ENCODE measurements at regions not wholly inside any gene's neighbourhood (a gene's known extent, or its start where the extent isn't known, plus 50 kb on each side); places are given as distances from the start of the nearest gene placed in this dataset.
"Not testable (repeated sequence)": the region's sequence is repeated elsewhere in the genome, so short reads cannot be mapped to it uniquely, and the experiment has no call there.

DNA sequence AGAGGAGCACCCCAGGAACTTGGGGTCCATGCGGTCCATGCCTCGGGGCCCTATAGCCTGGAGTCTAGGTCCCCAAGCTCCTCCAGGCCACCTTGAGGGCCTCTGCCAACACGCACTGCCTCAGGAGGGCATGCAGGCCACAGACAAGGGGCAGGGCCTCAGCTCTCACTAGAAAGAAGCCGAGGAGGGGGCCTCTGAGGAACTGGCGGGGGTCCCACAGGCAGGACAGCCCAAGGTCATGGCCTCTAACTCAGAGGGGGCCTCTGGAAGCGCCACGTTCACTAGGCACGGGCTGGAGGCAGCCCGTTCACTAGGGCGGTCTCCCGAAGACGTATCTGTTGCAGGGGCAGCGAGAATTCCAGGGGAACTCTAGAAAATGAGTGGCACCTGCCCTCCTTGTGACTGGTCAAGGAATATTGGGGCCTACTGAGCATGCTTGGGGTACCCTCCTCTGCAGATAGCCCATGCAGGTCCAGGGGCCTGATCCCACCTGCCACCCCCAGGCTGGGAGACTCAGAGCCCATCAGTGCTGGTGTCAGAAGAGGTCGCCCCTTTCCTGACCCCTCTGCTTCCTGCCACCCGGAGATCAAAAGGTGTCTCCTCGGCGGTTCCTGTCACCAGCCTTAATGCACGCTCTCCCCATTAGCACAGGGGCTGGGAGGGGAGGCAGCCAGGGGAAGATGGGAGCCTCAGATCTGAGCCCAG is 86.7 kb upstream of the RET start:
- Mint-ChIP-seq H3K4me1 (no peaks in the 10 kb centered on the region), H3K36me3 (no peaks in the 10 kb centered on the region), H3K27me3 (peaks cover 1% of the 10 kb centered on the region), H3K9me3 (no peaks in the 10 kb centered on the region), H3K27ac (no peak overlapping the region), H3K4me3 (no peak overlapping the region)

DNA sequence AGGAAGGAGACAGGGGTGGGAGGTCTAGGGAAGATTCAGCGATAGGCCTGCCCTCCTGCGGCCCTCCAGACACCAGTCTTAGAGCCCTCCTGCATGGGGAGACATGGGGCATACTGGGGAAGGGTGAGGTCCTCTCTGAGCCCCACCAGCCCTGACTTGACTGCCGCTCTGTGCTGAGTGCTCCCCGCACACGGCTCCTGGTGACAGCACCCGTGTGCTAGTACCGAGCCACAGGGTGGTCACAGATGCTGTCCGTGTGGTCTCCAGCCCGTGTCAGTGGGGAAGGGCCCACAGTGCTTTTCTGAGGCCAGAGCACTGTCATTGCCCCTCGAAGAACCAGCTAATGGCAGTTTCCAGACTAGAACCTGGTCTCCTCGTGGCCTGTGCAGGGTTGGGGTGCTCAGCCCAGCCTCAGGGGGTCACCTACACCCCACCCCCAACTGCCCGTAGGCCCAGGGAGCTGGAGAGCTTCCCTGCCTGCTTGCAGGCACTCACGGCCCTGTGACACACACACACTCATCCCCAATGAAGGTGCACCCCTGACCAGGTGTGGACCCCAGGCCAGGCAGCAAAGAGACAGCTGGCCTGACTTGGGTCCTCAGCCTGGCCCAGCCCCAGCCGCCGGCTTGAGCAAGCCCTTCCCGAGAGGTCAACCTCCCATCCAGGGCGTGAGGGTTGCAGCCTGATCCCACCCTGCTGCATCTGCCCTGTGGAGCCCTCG is 86.0 kb upstream of the RET start:
- H3K27ac Mint-ChIP-seq: no peak overlapping the region
- H3K36me3 Mint-ChIP-seq: no peaks in the 10 kb centered on the region
- no peak overlapping the region for H3K4me3 Mint-ChIP-seq
- H3K4me1 Mint-ChIP-seq: no peaks in the 10 kb centered on the region
- H3K9me3 Mint-ChIP-seq: no peaks in the 10 kb centered on the region
- H3K27me3 Mint-ChIP-seq: peaks cover 1% of the 10 kb centered on the region

DNA sequence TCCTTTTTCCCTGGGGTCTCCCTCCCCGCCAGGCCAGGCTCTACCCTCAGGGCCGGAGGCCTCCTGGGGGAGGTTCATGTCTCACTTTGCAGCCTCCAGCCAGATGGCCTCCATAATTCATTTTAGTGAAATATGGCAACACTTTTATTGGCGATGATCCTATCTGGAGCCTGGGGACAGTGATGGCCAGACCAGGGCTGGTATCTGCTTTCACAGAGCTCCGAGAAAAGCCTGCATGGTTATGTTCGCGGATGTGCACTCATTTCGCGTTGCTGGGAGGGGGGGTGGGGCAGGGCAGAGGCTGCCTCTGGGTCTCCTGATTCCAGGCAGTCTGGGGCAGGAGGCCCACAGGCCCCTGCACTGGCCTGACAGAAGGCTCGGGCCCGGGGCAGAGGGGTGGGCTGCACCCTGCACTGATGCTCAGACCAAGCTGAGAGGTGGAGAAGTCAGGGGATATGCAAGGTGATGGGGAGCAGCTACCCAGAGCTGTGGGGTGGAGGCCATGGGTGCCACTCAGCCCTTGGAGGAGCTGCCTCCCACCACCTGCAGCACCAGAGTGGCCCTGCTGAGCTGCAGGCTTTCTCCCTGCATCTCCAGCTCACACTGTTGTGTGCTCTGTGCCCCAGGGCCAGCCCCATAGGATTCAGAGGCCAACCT is 85.3 kb upstream of the RET start:
- H3K36me3 Mint-ChIP-seq: no peaks in the 10 kb centered on the region
- no peak overlapping the region for H3K27ac Mint-ChIP-seq
- no peaks in the 10 kb centered on the region for H3K9me3 Mint-ChIP-seq
- no peaks in the 10 kb centered on the region for H3K4me1 Mint-ChIP-seq
- no peak overlapping the region for H3K4me3 Mint-ChIP-seq
- peaks cover 1% of the 10 kb centered on the region for H3K27me3 Mint-ChIP-seq

DNA sequence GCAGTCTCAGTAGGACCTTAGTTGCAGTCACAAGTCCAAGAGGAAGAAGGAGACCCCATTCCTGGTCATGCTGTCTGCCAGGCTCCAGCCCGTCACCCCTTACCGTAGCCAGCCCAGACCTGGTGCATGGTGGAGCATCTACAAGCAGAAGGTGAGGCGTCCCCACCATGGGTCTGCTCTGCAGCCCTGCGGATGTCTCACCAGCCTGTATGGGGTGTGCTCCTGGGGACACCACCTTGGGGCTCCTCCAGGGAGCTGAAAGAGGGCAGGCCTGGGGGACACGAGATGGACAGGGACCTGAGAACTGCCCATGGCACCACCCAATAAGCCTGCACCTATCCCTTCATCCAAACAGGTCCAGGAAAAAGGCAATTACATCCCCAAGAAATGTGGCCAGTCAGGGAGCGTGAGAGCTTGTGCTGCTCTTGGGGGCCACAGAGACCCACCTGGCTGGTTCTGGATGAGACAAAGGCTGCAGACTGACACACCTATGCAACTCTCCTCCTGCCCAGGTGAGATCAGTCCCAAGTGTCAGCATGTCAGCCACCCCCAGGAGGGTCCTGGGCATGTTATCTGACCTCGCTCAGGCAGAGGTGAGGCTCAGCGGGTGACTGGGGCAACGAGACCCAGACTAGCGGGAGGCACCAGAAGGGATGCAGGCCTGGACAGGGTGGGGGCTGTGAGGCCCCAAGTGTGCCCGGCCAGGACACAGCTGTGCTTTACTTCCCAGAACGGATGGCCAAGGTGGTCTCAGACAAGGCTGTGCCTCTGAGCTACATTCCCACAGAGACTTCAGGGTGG is 84.5 kb upstream of the RET start:
- Mint-ChIP-seq H3K4me1 (no peaks in the 10 kb centered on the region), H3K4me3 (no peak overlapping the region), H3K36me3 (no peaks in the 10 kb centered on the region), H3K27ac (no peak overlapping the region), H3K9me3 (no peaks in the 10 kb centered on the region), H3K27me3 (peaks cover 1% of the 10 kb centered on the region)

DNA sequence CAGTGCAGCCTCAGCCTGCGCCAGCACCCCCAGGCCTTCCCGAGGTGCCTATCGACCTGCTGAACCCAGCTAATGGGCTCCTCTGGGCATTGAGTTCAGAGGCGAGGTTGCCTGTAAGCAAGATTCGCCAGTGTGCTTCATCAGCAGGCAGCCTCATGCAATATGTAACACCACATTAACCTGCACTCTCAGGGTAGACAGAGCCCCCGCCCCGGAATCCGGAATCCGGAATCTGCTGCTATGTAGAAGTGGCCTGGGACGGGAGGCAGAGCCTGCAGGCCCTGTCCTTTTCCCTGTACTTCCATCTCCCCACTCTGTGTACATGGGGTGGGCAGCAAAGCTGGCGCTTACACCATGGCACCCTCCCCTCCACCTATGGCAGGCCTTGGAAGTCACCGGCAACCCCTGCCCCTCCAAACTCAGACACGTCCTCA is 83.9 kb upstream of the RET start:
- no peaks in the 10 kb centered on the region for H3K36me3 Mint-ChIP-seq
- H3K4me1 Mint-ChIP-seq: no peaks in the 10 kb centered on the region
- peaks cover 1% of the 10 kb centered on the region for H3K27me3 Mint-ChIP-seq
- H3K4me3 Mint-ChIP-seq: no peak overlapping the region
- H3K9me3 Mint-ChIP-seq: no peaks in the 10 kb centered on the region
- H3K27ac Mint-ChIP-seq: peak overlapping the region in 1 of 3 donors; percentile 7

DNA sequence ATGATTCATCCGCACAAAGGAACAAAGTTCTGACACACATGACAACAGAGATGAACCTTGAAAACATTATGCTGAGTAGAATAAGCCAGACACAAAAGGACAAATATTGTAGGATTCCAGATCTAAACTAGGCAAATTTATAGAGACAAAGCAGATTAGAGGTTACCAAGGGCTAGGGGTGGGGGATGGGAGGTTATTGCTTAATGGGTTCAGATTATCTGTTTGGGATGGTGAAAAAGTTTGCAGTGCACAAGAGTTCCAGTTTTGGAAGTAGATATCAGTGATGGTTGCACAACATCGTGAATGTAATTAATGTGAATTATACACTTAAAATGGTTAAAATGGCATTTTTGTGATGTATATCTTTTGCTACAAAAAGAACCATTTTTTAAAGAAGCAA is 82.0 kb upstream of the RET start:
- not testable (repeated sequence) for H3K4me1 Mint-ChIP-seq, H3K36me3 Mint-ChIP-seq, H3K4me3 Mint-ChIP-seq, H3K27me3 Mint-ChIP-seq, H3K9me3 Mint-ChIP-seq, H3K27ac Mint-ChIP-seq

DNA sequence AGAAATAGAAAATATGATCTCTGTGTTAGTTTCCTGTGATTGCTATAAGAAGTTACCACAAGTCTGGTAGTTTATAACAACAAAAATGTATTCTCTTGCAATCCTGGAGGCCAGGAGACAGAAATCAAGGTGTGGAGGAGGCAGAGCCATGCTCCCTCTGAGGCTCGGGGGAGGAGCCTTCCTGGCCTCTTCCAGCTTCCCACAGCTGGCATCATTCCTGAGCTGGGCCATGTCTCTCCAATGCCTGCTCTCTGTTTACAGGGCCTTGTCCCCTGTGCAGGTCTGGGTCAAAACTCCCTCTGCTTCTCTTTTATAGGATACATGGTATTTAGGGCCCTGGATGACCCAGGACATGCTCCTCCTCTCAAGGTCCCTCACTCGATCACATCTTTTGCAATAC is 81.3 kb upstream of the RET start:
- Mint-ChIP-seq H3K36me3 (no peaks in the 10 kb centered on the region), H3K4me3 (no peak overlapping the region), H3K4me1 (no peaks in the 10 kb centered on the region), H3K27ac (no peak overlapping the region), H3K27me3 (no peaks in the 10 kb centered on the region), H3K9me3 (no peaks in the 10 kb centered on the region)

DNA sequence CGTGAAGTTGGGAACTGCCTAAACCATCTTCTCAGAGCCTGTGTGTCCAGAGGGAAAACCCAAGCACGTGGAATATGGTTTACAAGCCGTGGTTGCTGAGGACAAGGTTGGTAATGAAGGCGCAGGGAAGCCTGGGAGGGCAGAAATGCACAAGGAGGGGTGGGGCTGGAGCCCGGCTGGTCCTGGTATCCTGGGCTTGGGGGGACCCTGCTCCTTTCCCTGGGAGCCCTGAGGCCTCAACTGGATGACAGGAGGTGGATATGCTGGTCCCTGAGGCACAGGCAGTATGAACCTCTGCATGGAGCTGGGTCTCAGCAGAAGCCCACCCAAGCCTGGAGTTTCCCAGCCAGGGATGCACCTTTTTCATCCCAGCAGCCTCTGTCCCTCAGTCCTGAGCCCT is 80.3 kb upstream of the RET start:
- Mint-ChIP-seq H3K27me3 (no peaks in the 10 kb centered on the region), H3K36me3 (no peaks in the 10 kb centered on the region), H3K4me3 (no peak overlapping the region), H3K9me3 (no peaks in the 10 kb centered on the region), H3K27ac (no peak overlapping the region), H3K4me1 (no peaks in the 10 kb centered on the region)

DNA sequence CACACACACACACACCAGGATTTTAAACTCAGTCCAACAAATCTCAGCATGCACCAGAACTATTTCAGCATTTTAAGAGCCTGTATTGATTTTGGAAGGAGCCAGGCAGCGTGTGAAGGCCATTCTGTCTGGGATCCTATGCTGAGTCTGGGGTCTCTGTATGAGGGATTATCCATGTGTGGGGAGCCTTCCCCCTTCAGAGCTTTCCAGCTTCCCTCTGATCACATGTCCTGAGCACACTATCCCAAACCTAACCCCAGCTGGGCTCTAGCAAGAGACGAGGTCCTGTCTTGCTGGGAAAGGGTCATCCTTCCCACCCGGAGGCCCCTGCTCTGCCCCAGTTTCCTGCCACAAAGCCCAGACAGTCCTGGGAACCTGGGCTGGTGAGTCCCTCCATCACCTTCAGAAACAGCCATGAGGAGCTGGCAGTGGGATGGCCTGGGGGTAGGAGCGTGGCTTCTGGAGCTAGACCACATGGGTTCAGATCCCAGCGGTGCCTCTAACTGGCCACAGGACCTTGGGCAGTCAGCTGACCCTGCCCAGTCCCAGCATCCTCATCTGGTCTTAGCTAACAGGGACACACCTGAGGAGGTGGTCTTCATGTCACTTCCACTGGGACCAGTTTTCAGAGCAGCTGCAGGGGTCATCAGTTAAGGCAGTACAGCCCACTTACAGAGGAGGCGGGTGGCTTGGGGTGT is 79.6 kb upstream of the RET start:
- no peaks in the 10 kb centered on the region for H3K9me3 Mint-ChIP-seq

DNA sequence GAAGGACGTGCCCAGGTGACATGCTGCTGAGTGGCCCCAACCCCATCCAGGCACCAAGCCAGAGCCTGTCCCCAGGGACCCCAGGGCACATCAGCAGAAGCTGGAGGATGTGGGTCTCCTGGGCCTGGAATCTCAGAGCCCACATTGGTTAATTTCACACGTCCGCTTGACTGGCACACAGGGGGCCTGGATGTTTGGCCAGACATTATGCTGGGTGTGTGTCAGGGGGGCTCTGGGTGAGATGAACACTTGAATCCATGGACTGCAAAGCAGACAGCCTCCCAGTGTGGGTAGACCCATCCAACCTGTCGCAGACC is 79.1 kb upstream of the RET start:
- Mint-ChIP-seq H3K4me1 (no peaks in the 10 kb centered on the region), H3K27ac (no peak overlapping the region), H3K9me3 (no peaks in the 10 kb centered on the region), H3K4me3 (no peak overlapping the region), H3K36me3 (no peaks in the 10 kb centered on the region), H3K27me3 (no peaks in the 10 kb centered on the region)

More for the DNA sequence above, 79.6 kb upstream of the RET start:
- H3K4me3 Mint-ChIP-seq: no peak overlapping the region
- no peaks in the 10 kb centered on the region for H3K27me3 Mint-ChIP-seq
- H3K36me3 Mint-ChIP-seq: no peaks in the 10 kb centered on the region
- H3K4me1 Mint-ChIP-seq: no peaks in the 10 kb centered on the region
- no peak overlapping the region for H3K27ac Mint-ChIP-seq

DNA sequence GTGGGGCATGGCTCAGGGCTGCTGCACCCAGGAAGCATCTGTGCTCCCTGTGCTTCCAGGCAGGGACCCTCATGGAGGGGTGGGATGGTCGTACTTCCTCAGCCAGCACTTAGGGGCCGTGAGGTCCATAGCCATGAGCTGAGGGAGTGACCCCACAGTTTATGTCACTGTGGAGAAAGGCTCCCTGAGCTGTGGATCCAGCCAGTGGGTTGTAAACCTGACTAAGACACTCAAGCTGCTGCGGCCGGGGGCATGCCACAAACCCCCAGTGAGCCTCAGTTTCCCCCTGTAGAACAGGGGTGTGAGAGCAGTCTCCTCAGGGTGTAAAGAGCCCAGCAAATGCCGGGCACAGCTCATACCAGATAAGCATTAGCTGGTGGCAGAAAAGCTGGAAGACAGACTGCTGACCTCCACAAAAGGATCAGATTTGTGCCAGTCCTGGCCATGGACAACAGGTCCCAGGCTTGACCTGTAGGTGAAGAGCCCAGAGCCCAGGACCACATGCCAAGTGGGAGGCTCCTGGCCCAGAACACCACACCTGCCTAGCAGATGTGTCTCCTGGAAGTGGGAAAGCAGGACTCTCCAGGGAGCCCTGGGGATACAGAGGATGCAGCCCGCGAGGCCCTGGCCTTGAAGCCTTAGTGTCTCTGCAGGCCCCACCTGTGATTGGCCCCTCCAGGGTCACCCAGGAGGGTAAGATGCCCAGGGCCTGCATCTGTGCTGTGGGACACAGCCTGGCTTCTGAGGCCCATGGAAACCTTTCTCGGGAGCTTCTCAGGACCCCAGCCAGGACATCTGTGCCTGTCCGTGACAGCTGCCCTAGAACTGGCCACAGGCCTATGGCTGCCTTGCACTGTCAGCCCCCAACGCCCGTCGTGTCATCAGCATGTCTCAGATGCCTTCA is 78.1 kb upstream of the RET start:
- Mint-ChIP-seq H3K4me3 (no peak overlapping the region), H3K4me1 (no peaks in the 10 kb centered on the region), H3K9me3 (no peaks in the 10 kb centered on the region), H3K27ac (no peak overlapping the region), H3K36me3 (no peaks in the 10 kb centered on the region), H3K27me3 (no peaks in the 10 kb centered on the region)

DNA sequence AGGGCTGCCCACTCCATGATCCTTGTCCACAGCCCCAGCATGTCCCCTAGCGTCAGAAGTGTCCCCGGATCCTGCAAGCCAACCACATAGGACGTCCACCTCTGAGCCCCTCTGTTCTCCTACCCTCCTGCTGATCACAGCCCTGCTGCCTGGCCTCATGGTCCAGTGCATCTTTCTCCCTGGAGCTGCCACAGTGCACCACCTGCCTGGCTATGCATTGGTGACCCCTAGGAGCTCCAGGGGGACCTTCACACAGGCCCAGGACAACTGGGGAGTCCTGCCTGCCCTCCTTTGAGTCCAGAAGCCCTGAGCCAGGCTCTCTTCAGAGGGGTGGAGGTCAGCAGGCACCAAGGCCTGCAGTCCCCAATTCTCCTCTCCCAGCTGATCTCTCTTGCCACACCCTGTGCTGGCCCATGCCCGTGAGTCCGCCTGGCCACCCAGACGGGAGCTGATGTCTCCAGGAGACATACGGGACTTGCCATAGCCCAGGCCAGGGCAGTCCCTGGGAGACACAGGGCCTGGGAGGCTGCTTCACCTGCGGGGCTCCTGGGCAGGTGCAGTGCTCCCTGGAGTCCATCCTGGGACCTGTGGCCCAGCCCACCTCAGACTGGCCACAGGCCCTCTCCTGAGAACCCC is 77.4 kb upstream of the RET start:
- Mint-ChIP-seq H3K9me3 (no peaks in the 10 kb centered on the region), H3K27ac (no peak overlapping the region), H3K4me3 (no peak overlapping the region), H3K4me1 (no peaks in the 10 kb centered on the region), H3K27me3 (no peaks in the 10 kb centered on the region), H3K36me3 (peaks cover 3% of the 10 kb centered on the region)

DNA sequence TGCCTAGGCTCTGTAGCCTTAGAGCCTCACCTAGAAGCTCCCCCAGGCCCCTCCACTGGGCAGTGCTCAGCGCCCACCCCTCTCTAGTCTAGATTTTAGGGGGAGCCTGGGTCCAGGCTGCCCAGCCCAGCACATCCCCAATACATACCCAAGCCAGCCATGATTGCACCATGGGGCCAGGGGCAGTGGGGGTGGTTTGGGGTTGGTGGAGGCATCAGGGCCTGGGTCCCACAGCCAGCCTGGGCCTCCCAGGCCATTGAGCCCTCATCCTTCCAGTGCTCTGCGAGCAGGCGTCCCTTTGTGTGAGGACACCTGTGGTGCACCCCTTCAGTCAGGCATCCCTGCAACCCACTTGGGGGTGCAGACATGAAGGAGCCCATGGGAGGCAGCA is 76.9 kb upstream of the RET start:
- Mint-ChIP-seq H3K27me3 (no peaks in the 10 kb centered on the region), H3K9me3 (no peaks in the 10 kb centered on the region), H3K4me1 (no peaks in the 10 kb centered on the region), H3K36me3 (peaks cover 3% of the 10 kb centered on the region), H3K4me3 (no peak overlapping the region), H3K27ac (no peak overlapping the region)
